HG02943 (cell line): ENCODE measurements at regions not wholly inside any gene's neighbourhood (a gene's known extent, or its start where the extent isn't known, plus 50 kb on each side); places are given as distances from the start of the nearest gene placed in this dataset.
"Not testable (repeated sequence)": the region's sequence is repeated elsewhere in the genome, so short reads cannot be mapped to it uniquely, and the experiment has no call there.

Experiments
- ATAC-seq: cut with Tn5 transposase; IDR thresholded peaks from one replicate; pipeline ENCODE4 v1.9.1; 2021; ENCODE audit warnings: mild to moderate bottlenecking, low read depth, moderate library complexity; ENCODE audit not compliant: unreplicated experiment

GRCh38 chr1:200290010-200290685 lies 119.7 kb downstream of the ZNF281 start:
- ATAC-seq, result no peak

GRCh38 chr1:200288226-200288625 lies 121.6 kb downstream of the ZNF281 start:
- no peak for ATAC-seq

DNA sequence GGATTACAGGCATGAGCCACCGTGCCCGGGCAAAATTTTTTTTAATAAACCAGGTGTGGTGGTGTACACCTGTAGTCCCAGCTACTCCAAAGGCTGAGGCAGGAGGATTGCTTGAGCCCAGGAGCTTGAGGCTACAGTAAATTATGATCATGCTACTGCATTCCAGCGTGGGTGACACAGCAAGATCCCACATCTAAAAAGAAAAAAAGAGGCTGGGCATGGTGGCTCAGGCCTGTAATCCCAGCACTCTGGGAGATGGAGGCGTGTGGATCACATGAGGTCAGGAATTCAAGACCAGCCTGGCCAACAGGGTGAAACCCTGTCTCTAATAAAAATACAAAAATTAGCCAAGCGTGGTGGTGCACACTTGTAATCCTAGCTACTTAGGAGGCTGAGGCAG lies 125.6 kb downstream of the ZNF281 start:
- not testable (repeated sequence) for ATAC-seq

DNA sequence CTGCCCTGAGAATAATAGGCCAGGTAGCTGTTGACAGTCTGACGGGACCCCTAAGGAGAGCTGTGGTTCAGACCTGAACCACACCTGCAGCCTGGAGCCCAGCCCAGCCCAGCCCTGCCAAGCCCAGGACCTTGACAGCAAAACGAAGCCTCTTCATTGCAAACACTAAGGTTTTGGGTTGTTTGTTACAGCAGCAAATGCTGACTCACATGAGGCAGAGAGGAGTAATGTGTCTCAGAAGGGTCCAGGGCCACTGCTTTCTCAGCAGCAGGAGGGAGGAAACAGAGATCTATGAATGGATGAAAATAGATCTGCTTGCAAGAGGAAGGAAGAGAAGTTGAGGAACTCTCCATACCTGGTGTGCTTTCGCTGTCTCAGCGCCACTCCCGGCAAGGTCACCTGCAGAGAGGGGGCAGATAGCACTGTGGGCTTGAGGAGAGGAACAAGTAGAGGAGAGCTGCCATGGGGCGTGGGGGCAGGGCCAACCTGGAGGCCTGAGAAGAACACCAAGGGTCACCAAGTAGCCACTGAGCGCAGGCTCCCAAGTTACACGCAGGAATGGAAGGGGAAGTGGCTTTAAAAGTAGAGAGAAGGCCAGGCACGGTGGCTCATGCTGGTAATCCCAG lies 127.2 kb downstream of the ZNF281 start:
- ATAC-seq, result no peak

GRCh38 chr1:200281201-200281835 lies 128.5 kb downstream of the ZNF281 start:
- no peak for ATAC-seq

- no peak for ATAC-seq
Observed at GRCh38 chr1:200279810-200280411, 129.9 kb downstream of the ZNF281 start.

GRCh38 chr1:200275816-200276453 lies 133.9 kb downstream of the ZNF281 start:
- no peak for ATAC-seq

DNA sequence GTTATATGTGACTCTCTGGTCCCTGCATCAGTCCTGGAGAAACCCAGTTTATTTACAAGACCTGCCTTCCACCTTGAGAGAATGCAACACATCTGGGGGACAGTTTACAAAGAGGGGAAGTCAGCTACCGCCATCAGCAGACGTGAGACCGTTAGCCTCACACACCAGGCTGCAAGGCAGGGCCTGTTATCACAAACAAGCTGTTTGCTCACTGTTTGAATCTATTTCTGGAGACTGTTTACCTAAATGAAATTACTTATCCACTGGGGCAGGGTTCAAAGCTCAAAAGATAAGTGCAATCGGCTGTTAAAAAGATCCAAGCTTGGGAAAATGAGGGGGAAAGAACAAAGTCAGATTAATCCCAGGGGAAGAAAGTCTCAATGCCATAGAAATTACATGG lies 134.4 kb downstream of the ZNF281 start:
- no peak for ATAC-seq

DNA sequence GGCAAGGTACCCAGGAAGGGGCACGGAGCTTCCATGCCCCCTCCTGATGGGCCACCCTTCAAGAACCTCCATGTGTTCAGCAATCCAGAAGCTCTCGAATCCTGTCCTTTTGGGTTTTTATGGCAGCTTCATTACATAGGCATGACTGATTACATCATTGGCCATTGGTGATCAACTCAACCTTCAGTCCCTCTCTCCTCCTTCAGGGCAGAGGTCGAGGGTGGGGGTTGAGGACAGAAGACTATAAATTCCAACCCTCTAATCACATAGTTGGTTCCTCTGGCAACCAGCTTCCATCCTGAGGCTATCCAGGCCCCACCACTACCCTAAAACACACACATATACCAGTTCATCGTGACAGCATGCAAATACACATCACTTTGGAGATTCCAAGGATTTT lies 135.7 kb downstream of the ZNF281 start:
- no peak for ATAC-seq

DNA sequence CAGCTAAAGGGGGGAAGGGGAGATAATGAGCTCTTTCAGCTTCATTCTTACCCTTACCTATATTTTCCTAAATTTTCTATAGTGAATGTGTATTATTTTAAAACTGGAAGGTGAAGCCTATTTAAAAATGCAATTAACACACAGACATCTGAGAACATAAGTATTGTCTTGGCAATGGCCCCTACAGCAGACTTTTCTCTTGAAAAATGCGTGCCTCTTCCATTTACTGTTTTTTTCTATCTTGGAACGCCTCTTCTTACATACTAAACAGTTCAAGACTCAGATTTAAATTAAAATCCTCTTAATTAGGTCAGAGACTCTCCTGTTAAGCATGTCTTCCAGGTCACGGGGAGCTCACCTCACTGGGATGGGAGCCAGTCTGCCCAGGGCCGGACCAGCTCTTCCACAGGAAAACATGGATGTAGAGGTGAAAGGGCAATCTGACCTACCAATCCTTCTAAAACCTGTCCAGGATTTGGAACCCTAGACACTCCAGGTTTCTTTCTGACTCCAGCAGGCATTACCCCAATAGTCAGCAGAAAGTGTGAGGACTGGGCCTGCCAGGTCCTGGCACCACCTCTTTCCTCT lies 137.3 kb downstream of the ZNF281 start:
- no peak for ATAC-seq

DNA sequence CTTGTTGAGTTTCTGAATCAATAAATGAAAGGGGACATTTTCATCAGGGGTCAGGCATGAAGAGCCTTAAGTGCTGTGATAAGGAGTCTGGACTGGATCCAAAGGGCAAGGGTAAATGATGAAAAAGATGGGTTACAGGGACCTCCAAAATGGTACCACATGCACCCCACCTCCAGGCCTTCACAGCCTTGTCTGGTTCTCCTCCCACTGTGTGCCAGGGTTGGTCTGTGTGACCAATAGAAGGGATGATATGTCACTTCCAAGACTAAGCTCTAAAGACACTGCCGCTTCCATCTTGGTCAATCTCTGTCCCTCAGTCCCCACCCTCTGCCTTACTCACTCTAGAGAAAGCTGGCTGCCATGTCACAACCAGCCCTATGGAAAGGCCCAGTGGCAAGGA lies 140.6 kb downstream of the ZNF281 start:
- no peak for ATAC-seq

DNA sequence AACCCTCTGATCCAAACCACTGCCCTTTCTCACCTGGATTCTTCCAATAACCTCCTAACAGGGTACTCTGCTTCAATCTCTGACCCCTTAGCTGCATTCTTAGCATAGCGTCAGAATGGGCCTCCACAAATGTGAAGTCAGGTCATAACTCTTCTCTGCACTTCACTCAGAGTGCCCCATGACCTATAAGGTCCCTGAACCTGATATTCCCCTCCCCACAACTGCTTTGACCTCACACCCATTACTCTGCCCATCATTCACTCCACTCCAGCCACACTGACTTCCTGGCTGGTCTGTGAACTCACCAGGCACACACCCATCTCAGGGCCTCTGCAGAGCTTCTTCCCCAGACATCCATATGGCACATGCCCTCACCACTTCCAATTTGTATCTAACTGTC lies 141.9 kb downstream of the ZNF281 start:
- ATAC-seq, result no peak

GRCh38 chr1:200267458-200267857 lies 142.4 kb downstream of the ZNF281 start:
- no peak for ATAC-seq

- ATAC-seq, result no peak
Observed at GRCh38 chr1:200266871-200267270, 143.0 kb downstream of the ZNF281 start.

GRCh38 chr1:200265881-200266280 lies 144.0 kb downstream of the ZNF281 start:
- ATAC-seq, result no peak

DNA sequence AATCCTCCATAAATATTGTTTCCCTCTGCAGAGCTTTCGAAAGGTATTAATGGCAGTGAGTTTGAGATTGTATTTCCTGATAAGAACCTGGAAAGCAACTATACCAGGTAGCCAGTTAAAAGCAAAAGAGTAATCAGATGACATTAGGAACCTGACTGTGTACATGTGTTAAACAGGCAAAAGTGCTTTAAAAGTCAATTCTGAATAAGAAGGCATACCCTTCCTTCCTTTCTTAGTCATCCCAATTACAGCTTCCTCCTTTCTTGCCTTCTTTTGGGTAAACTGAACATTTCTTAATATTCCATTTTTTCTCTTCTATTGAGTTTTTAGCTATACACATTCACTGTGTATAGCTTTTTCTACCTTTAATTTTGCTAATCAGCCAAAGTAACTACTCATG lies 144.7 kb downstream of the ZNF281 start:
- ATAC-seq, result no peak

DNA sequence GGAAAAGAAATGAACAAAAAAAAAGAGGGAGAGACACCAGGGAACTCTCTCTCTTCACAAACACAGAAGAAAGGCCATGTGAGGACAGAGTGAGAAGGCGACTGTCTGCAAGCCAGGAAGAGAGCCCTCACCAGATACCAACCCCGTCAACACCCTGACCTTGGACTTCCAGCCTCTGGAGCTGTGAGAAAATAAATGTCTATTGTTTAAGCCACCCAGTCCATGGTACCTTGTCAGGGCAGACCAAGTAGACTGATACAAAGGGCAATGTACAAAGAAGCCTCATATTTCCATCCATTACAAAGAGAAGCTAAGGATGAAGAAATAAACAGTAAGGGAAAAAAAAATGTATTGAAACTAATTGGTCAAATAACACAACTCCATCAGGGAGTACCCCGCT lies 146.6 kb downstream of the ZNF281 start:
- no peak for ATAC-seq

DNA sequence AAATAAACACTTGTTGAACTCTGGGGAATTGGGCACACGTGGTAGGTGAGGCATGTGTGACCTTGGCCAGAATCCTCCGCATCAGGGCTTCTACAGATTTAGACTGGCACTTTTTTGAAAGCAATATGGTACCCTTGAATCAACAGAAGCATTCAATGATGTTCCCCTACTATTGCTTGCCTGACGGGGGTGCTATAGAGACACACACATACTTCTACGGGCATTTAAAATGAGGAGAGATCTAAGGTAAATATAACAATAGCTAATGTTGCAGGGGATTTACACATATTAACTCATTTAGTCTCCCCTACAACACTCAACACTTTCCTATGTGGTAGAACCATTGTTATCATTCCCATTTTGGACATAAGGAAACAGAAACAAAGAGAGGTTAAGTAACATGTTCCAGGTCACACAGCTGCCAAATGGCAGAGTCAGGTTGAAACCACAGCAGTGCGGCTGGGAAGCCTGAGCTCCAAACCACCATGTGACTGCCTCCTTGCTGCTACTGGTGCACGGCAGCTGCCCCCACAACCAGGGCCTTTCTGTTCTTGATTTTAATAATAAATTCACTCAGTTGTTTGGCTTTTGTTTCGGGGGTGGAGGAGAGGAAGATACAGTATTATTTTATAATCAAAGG lies 147.4 kb downstream of the ZNF281 start:
- ATAC-seq, result no peak

DNA sequence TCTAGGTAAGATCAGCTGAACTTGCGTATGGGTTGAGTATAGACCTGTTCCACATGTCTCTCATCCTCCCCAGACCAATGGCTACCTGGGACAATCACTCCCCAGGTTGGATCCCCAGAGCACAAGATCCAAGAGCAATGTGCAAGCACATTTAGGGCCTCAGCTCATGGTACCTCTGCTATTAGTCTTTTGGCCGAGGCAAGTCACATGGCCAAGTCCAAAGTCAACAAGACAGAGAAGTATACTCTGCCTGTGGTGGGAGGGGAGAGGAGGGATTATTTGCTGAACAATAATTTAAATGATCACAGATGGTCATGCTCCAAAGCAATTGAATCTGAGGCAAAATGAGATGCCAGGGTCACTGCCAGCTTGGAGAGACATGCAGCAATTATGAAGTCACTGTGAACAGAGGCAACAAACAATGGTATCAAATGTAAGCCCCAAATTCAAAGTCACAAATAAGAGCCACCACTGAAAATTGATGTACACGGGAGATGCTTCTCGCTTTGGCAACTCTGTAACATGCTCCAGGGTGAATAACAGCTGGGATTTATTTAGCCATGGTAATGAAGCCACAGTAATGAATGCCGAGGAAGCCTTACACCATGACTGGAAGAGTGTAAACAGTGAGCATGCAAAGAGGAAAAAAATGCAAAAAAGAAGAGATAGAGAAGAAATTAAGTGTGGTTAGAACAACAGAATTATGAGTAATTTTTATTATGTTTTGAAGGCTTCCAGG lies 149.1 kb downstream of the ZNF281 start:
- ATAC-seq, result no peak
